Right renal cortex interstitium (tissue), 3 donors: ENCODE measurements at regions not wholly inside any gene's neighbourhood (a gene's known extent, or its start where the extent isn't known, plus 50 kb on each side); places are given as distances from the start of the nearest gene placed in this dataset.

Experiments
- DNase-seq, 3 donors: peaks; one replicate each; pipeline ENCODE4 v3.0.0-alpha.2; 2013; ENCODE audit warnings: low read depth in 3 of 3, low spot score in 2 of 3

DNA sequence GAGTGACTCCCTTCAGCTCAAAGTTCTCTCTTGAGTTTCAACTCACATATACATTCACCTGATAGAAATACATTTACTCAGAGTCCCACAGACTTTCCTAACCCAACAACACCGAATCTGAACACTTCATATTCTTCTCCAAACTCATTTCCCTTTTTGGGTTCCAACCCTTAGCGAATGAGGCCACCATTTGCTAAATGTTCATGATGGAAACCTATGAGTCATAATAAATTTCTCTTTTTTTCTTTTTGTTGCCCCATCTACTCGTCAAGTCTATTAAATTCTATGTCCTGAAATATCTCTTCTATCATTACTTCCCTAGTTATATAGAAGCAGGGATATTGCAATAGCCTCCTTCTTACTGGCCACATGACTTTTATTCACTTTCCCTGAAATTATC lies 100.1 kb downstream of the HLX start:
- no peak for DNase-seq

DNA sequence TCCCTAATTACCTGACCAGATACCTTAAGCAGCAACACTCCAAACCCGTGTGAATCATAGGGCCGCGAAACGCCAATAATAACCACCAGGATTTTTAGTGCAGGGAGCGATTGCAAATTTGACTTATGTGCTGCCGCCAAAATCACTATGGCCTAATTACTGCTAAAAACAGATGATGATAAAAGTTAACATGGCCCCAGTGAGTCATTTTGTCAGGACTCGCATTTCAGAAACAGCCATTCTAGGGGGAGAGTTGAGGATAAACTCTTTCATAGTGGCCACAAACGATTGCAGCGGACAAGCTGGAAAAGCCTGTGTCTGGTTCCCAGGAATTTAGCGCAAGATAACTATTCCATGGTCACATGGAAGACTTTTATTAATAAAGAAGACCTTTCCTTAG lies 103.4 kb downstream of the HLX start:
- no peak for DNase-seq

GRCh38 chr1:220983877-220984635 lies 104.8 kb downstream of the HLX start:
- DNase-seq, result no peak

DNA sequence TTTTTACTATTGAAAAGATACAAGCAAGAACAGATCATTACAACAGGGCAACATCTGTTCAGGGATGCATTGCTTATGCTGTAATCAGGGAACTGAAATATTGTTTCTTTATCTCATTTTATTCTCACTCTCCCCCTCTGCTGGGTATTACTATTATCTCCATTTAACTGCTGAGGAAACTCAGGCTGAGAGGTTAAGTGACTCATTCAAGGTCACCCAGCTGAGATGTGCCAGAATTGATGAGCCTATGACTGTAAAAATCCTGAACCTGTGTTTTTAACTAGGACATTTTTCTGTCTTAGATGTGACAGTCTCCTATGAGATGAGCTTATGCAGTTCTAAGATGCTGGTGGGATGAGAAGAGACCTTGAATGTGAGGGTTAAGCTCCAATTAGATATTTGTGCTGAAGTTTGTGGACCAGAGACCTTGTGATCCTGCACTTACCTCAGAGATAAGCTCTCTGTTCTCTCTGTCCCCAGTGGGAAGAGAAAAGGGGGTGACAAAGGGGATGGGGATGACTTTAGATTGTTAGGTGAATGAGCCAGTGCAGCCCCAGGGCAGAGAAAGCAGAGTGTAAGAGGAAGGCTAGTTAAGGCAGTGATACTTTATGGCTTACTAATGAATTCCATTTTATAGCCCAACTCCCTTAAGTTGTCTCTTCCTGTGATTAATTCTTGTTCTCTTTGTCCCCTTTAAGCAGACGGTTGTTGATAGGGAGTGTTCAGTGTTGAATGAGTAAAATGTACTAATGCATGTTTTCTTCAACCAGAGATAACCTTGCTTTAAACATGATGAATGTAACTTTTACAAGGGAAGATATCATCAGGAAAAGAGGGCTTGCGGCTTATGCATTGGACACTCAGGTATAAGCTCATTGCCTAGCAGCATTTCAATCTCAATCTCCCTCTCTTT lies 111.4 kb downstream of the HLX start:
- DNase-seq, result no peak

DNA sequence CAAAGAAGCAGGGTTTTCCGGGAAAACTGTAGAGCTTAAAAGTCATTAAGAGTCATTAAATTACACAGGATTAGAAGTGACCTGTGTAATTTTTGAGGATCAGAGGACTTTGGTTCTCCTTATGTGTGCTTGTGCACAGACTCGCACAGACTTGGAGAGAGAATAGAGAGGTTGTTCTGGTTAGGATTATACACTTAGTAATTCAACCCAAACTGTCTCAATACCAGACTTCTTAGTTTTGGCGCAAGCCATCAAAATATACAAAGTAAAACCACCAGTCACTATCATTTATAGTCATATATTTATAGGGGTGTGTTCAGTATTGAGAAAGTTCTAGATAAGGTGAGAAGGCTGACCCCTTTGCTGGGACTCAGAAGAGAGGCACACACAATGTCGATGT lies 112.3 kb downstream of the HLX start:
- no peak for DNase-seq

GRCh38 chr1:220991959-220992704 lies 112.9 kb downstream of the HLX start:
- no peak for DNase-seq

DNA sequence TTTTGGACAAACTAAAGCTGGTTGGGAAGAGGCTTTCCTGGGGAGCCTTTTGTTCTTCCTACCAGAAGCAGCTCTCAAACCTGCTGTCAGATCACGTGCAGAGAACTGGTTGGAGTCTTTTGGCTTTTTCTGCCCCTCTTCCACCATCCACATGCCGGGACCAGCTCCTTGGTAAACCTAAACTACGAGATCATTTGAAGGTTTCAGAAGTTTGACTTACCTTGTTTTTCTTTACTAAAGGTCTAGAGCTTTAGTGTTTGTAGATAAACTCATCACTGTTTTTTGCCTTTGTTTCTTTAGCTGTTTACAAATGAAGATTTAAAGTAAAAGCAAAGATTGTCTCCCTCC lies 113.4 kb downstream of the HLX start:
- no peak for DNase-seq

DNA sequence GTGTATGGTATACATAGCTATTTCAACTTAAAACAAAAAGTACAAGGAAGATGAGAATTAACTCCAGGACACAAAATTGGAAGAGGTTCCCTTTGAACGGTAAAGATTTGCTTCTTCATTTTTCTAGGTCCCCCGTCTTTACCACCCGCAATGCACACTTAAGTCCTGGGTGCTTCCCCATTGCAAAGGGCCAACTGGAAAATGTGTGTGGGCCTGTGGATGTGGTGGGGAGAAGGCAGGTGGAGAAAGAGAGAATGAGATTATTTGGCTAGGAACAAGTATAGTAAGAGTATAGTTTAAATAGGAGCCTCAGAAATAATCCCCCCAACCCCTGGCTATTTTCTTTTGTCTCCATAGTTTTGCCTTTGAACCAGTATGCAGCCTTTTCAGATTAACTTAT lies 115.4 kb downstream of the HLX start:
- no peak for DNase-seq

GRCh38 chr1:220997791-220998190 lies 118.5 kb downstream of the HLX start:
- DNase-seq, result no peak

GRCh38 chr1:220999872-221000863 lies 120.9 kb downstream of the HLX start:
- DNase-seq, result no peak

DNA sequence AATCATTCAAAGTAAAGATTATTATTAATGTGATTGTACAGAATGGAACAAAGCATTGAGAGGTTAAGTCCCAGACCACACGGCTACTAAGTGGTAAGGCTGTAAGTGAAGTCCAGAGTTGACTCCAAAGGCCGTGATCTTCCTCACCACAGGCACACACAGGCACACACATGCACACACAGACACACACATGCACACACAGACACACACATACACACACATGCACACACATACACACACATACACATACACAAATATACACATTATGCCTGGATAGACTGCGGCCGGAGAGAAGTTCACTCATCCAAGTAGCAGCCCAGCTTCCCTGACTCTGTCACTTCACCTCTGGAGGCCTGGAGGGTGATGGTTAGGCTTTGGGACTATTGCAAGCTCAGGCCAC lies 121.9 kb downstream of the HLX start:
- no peak for DNase-seq

DNA sequence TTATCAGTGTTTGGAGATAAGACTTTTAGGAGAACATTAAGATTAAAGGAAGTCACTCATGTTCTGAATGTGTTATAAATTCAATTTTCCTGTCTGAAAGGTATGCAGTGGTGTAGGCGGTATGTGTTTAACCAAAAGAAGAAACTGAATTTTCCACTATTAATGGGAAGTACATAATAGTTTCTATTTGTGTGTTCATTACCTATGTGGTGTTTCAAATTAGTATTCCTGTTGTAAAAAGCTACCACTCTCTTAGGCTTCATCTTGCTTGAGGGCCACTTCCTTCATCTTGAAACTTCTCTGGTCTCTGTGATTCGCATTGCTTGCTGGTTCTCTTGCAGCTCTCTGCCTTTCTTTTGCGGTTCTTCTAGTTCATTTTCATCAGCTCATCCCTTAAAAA lies 123.4 kb downstream of the HLX start:
- no peak for DNase-seq

GRCh38 chr1:221011145-221011544 lies 131.9 kb downstream of the HLX start:
- DNase-seq, result no peak

GRCh38 chr1:221012120-221012519 lies 132.9 kb downstream of the HLX start:
- DNase-seq, result no peak

DNA sequence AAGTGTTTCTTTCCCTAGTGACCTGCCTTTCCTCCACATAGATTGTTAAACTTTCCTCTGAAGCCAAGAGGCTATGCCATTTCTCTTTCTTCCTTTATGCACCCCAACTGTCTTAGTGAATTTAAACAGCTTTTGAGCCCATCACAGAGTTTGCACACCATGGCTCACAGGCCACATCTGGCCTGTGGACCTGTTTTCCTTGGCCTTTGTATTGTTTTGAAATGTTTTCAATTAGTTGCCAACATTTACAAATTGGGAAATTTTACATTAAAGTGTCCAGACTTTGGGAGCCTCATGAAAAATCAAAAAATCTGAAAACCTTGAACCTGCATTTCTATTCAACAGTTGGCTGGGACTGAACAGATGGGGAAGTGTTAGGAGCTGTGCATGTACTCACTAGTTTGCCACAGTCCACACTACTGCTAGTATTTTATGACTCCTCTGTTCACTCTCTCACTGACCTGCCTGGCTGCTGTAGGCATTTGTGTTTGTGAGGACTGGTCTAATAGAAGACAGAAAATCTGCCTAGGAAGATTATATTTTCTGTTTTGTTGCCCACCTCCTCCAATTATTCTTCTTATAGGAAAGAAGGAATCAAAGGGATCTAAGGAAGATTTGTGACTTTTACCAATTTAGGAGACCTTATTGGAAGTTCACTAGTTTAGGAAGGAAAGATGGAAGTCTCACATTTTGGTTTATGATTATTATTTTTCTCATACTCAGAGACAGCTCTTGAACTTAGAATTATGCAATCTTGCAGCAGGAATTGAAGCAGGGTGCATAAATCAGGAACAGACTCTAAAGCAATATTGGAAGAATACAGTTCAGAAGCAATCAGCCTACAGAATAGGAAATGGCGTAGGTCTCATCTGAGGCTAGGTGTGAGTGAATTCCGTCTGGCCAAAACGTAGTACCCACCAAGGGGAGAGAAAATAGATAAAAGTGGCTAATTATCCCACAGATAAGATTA lies 134.7 kb downstream of the HLX start:
- DNase-seq, result no peak

GRCh38 chr1:221015159-221015790 lies 136.0 kb downstream of the HLX start:
- no peak for DNase-seq

- no peak for DNase-seq
Measured at GRCh38 chr1:221016751-221017150, 137.5 kb downstream of the HLX start.

- DNase-seq, result no peak
Measured at GRCh38 chr1:221018414-221018813, 139.2 kb downstream of the HLX start.

- DNase-seq, result no peak
Measured at GRCh38 chr1:221022331-221022730, 143.1 kb downstream of the HLX start.
